ENCODE measurements at regions not wholly inside any gene's neighbourhood (a gene's known extent, or its start where the extent isn't known, plus 50 kb on each side); places are given as distances from the start of the nearest gene placed in this dataset.

DNA sequence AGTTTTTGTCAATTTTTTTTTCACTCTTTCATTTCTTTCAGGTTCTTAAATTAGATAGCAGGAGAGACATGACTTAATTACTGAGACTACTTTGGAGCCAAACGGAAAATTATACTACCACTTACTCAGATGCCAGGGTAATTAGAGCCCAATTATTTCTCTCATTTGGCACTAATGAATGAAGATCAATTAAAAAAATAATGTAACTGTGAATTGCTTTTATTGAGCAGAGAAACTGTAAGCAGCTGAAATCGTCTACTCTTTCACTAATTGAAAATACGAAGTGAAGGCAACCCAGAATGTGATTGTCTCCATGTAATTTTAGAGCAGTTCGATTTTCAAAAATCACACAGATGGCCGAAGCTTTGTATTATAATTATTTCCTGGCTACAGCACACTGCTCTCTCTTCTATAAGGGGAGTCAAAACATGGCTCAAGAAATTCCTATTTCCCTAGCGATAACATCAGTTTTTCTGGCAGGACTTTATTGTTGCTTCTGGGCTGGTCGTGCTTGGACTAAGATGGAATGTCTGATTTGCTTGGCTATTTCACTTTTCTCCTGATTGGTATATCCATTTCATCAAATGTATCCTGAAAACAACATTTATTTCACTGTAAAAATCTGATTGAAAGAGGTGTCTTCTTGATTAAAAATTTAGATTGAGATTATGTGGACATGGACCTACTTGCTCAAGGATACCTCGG lies 55.8 kb upstream of the PDZRN3 start:
- H3K4me3 ChIP-seq (ENCODE audit: low read length) = no peak overlapping the region
- TF ChIP-seq, protein P1, sequence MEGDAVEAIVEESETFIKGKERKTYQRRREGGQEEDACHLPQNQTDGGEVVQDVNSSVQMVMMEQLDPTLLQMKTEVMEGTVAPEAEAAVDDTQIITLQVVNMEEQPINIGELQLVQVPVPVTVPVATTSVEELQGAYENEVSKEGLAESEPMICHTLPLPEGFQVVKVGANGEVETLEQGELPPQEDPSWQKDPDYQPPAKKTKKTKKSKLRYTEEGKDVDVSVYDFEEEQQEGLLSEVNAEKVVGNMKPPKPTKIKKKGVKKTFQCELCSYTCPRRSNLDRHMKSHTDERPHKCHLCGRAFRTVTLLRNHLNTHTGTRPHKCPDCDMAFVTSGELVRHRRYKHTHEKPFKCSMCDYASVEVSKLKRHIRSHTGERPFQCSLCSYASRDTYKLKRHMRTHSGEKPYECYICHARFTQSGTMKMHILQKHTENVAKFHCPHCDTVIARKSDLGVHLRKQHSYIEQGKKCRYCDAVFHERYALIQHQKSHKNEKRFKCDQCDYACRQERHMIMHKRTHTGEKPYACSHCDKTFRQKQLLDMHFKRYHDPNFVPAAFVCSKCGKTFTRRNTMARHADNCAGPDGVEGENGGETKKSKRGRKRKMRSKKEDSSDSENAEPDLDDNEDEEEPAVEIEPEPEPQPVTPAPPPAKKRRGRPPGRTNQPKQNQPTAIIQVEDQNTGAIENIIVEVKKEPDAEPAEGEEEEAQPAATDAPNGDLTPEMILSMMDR (IDR thresholded peaks at IDR 0.05; ENCODE audit: insufficient read depth, low read depth, low read length, missing control alignments) = no peak

DNA sequence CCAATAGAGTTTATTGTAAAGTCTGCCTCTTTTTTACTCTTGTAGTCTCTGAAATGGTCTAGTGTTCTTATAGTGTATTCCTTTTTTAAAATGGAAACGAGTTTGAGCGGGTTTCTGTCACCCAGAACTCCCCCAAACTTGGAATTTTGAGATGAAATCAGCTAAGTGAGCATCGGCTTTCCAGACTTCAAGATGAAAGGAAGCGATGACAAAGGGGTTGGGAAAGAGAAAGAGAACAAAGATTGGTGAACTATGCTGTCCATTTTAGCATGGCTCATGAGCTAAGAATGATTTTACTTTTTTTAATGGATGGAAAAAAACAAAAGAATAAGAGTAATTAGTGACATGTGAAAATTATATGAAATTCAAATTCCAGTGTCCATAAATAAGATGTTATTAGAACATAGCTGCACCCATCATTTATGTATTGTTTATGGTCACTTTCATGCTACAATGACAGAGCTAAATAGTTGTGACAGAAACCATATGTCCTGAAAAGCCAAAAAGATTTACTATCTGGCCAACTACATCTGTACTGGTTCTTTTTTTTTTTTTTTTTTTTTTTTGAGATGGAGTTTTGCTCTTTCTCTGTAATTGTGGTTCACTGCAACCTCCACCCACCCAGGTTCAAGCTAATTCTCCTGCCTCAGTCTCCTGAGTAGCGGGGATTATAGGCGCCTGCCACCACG lies 52.7 kb upstream of the PDZRN3 start:
- TF ChIP-seq, protein P1 (IDR thresholded peaks at IDR 0.05; ENCODE audit: insufficient read depth, low read depth, low read length, missing control alignments) = no peak
- no peak overlapping the region for H3K4me3 ChIP-seq (ENCODE audit: low read length)
- no peak for DNase-seq (ENCODE audit: low read depth)

More for the DNA sequence above, 55.8 kb upstream of the PDZRN3 start:
- no peak for DNase-seq (ENCODE audit: low read depth)
